SJCRH30 (cell line): ENCODE measurements at regions not wholly inside any gene's neighbourhood (a gene's known extent, or its start where the extent isn't known, plus 50 kb on each side); places are given as distances from the start of the nearest gene placed in this dataset.
"Not testable (repeated sequence)": the region's sequence is repeated elsewhere in the genome, so short reads cannot be mapped to it uniquely, and the experiment has no call there.

ENCODE experiments used
- DNase-seq, 2 experiments: peaks; one replicate each; pipeline ENCODE4 v3.0.0-alpha.2; 2015 to 2020
- H3K27ac ChIP-seq: fragments of 250-450 bp; sonication (Bioruptor Pico); 2 replicates; pipeline ENCODE4 v1.5.1; 2020; ENCODE audit warnings: mild to moderate bottlenecking, moderate library complexity
- H3K27me3 ChIP-seq: fragments of 250-450 bp; sonication (Bioruptor Pico); 2 replicates; pipeline ENCODE4 v1.5.1; 2020; ENCODE audit warnings: mild to moderate bottlenecking, moderate library complexity
- H3K36me3 ChIP-seq: fragments of 250-450 bp; sonication (Bioruptor Pico); 2 replicates; pipeline ENCODE4 v1.5.1; 2020; ENCODE audit warnings: mild to moderate bottlenecking, moderate library complexity
- H3K4me1 ChIP-seq: fragments of 250-450 bp; sonication (Bioruptor Pico); 2 replicates; pipeline ENCODE4 v1.5.1; 2020; ENCODE audit warnings: mild to moderate bottlenecking, moderate library complexity
- H3K4me3 ChIP-seq: fragments of 250-450 bp; sonication (Bioruptor Pico); 2 replicates; pipeline ENCODE4 v1.5.1; 2020; ENCODE audit warnings: mild to moderate bottlenecking, moderate library complexity
- H3K9me3 ChIP-seq: fragments of 250-450 bp; sonication (Bioruptor Pico); replicated peaks from 2 replicates; pipeline ENCODE4 v1.5.1; 2020; ENCODE audit warnings: mild to moderate bottlenecking, moderate library complexity

GRCh38 chrX:1852082-1852481 lies 237.2 kb downstream of the ASMT start:
- no peaks in the 10 kb centered on the region for H3K9me3 ChIP-seq
- no peak overlapping the region for H3K27ac ChIP-seq
- H3K36me3 ChIP-seq, result no peaks in the 10 kb centered on the region
- no peaks in the 10 kb centered on the region for H3K4me1 ChIP-seq
- no peak overlapping the region for H3K4me3 ChIP-seq
- H3K27me3 ChIP-seq, result no peaks in the 10 kb centered on the region
- DNase-seq, result no peak

GRCh38 chrX:1853447-1853846 lies 238.6 kb downstream of the ASMT start:
- Histone ChIP-seq H3K27me3 (no peaks in the 10 kb centered on the region), H3K4me1 (no peaks in the 10 kb centered on the region), H3K27ac (no peak overlapping the region), H3K4me3 (no peak overlapping the region), H3K9me3 (no peaks in the 10 kb centered on the region), H3K36me3 (no peaks in the 10 kb centered on the region)
- no peak for DNase-seq

- H3K27me3 ChIP-seq, result no peaks in the 10 kb centered on the region
- H3K27ac ChIP-seq, result no peak overlapping the region
- H3K9me3 ChIP-seq, result no peaks in the 10 kb centered on the region
- H3K4me1 ChIP-seq, result no peaks in the 10 kb centered on the region
- no peak for DNase-seq
- H3K4me3 ChIP-seq, result no peak overlapping the region
- H3K36me3 ChIP-seq, result no peaks in the 10 kb centered on the region
These were observed 239.1 kb downstream of the ASMT start for GRCh38 chrX:1853916-1854315.

- not testable (repeated sequence) for H3K27me3 ChIP-seq, DNase-seq, H3K27ac ChIP-seq, H3K4me1 ChIP-seq, H3K4me3 ChIP-seq, H3K36me3 ChIP-seq, H3K9me3 ChIP-seq
These were observed 240.0 kb downstream of the ASMT start for GRCh38 chrX:1854861-1855260.

GRCh38 chrX:1859266-1859665 lies 244.4 kb downstream of the ASMT start:
- not testable (repeated sequence) for H3K9me3 ChIP-seq, H3K4me1 ChIP-seq, H3K4me3 ChIP-seq, H3K27me3 ChIP-seq, DNase-seq, H3K27ac ChIP-seq, H3K36me3 ChIP-seq

- Histone ChIP-seq H3K9me3 (no peaks in the 10 kb centered on the region), H3K36me3 (no peaks in the 10 kb centered on the region)
- DNase-seq, result no peak
These were observed 246.2 kb downstream of the ASMT start for GRCh38 chrX:1860936-1861594.

GRCh38 chrX:1863995-1864394 lies 249.1 kb downstream of the ASMT start:
- not testable (repeated sequence) for DNase-seq, H3K27ac ChIP-seq, H3K4me1 ChIP-seq, H3K4me3 ChIP-seq, H3K9me3 ChIP-seq, H3K27me3 ChIP-seq, H3K36me3 ChIP-seq

More at GRCh38 chrX:1860936-1861594, 246.2 kb downstream of the ASMT start:
- H3K4me1 ChIP-seq, result no peaks in the 10 kb centered on the region
- no peak overlapping the region for H3K4me3 ChIP-seq
- no peaks in the 10 kb centered on the region for H3K27me3 ChIP-seq
- H3K27ac ChIP-seq, result no peak overlapping the region

- no peak for DNase-seq
These were observed 255.6 kb downstream of the ASMT start for GRCh38 chrX:1870421-1870820.

GRCh38 chrX:1871887-1872286 lies 257.0 kb downstream of the ASMT start:
- Histone ChIP-seq H3K27me3 (no peaks in the 10 kb centered on the region), H3K9me3 (no peaks in the 10 kb centered on the region), H3K27ac (no peak overlapping the region), H3K4me1 (no peaks in the 10 kb centered on the region), H3K36me3 (no peaks in the 10 kb centered on the region), H3K4me3 (no peak overlapping the region)
- no peak for DNase-seq

More at GRCh38 chrX:1870421-1870820, 255.6 kb downstream of the ASMT start:
- no peaks in the 10 kb centered on the region for H3K4me1 ChIP-seq
- H3K9me3 ChIP-seq, result no peaks in the 10 kb centered on the region
- no peak overlapping the region for H3K27ac ChIP-seq
- H3K4me3 ChIP-seq, result no peak overlapping the region
- no peaks in the 10 kb centered on the region for H3K27me3 ChIP-seq
- H3K36me3 ChIP-seq, result no peaks in the 10 kb centered on the region

GRCh38 chrX:1873671-1874070 lies 258.8 kb downstream of the ASMT start:
- H3K27me3 ChIP-seq, result no peaks in the 10 kb centered on the region
- H3K36me3 ChIP-seq, result no peaks in the 10 kb centered on the region
- DNase-seq, result no peak
- no peak overlapping the region for H3K27ac ChIP-seq
- H3K4me1 ChIP-seq, result no peaks in the 10 kb centered on the region
- no peak overlapping the region for H3K4me3 ChIP-seq
- H3K9me3 ChIP-seq, result no peaks in the 10 kb centered on the region

GRCh38 chrX:1874416-1874815 lies 259.6 kb downstream of the ASMT start:
- Histone ChIP-seq H3K9me3 (no peaks in the 10 kb centered on the region), H3K27me3 (no peaks in the 10 kb centered on the region)

GRCh38 chrX:1874899-1875298 lies 260.0 kb downstream of the ASMT start:
- Histone ChIP-seq H3K27ac (no peak overlapping the region), H3K27me3 (no peaks in the 10 kb centered on the region), H3K4me1 (no peaks in the 10 kb centered on the region), H3K36me3 (no peaks in the 10 kb centered on the region), H3K9me3 (no peaks in the 10 kb centered on the region), H3K4me3 (no peak overlapping the region)
- no peak for DNase-seq

More at GRCh38 chrX:1874416-1874815, 259.6 kb downstream of the ASMT start:
- Histone ChIP-seq H3K36me3 (no peaks in the 10 kb centered on the region), H3K4me3 (no peak overlapping the region), H3K4me1 (no peaks in the 10 kb centered on the region), H3K27ac (no peak overlapping the region)
- no peak for DNase-seq

GRCh38 chrX:1876041-1876440 lies 261.2 kb downstream of the ASMT start:
- no peak overlapping the region for H3K4me3 ChIP-seq
- H3K9me3 ChIP-seq, result no peaks in the 10 kb centered on the region
- no peak overlapping the region for H3K27ac ChIP-seq
- no peaks in the 10 kb centered on the region for H3K4me1 ChIP-seq
- no peaks in the 10 kb centered on the region for H3K36me3 ChIP-seq
- no peak for DNase-seq
- no peaks in the 10 kb centered on the region for H3K27me3 ChIP-seq

GRCh38 chrX:1877780-1878179 lies 262.9 kb downstream of the ASMT start:
- Histone ChIP-seq H3K36me3 (no peaks in the 10 kb centered on the region), H3K4me1 (no peaks in the 10 kb centered on the region)
- DNase-seq, result no peak

GRCh38 chrX:1880884-1881817 lies 266.3 kb downstream of the ASMT start:
- H3K27ac ChIP-seq, DNase-seq, H3K9me3 ChIP-seq, H3K27me3 ChIP-seq, H3K4me1 ChIP-seq, H3K36me3 ChIP-seq, H3K4me3 ChIP-seq: not testable (repeated sequence)

More at GRCh38 chrX:1877780-1878179, 262.9 kb downstream of the ASMT start:
- no peak overlapping the region for H3K4me3 ChIP-seq
- H3K27me3 ChIP-seq, result no peaks in the 10 kb centered on the region
- no peaks in the 10 kb centered on the region for H3K9me3 ChIP-seq
- no peak overlapping the region for H3K27ac ChIP-seq
